Activated CD8-positive, alpha-beta T cell treated with anti-CD3 and anti-CD28 coated beads for 36 hours (primary cell): ENCODE measurements at regions not wholly inside any gene's neighbourhood (a gene's known extent, or its start where the extent isn't known, plus 50 kb on each side); places are given as distances from the start of the nearest gene placed in this dataset.

Source experiments
- ATAC-seq: fragments of 200-7000 bp; cut with Tn5 transposase; one replicate; pipeline ENCODE4 v1.10.0; 2021; ENCODE audit warnings: mild to moderate bottlenecking, moderate library complexity
- CTCF ChIA-PET: fragments of 350-600 bp; sonication (Branson Sonifier 250); formaldehyde crosslinking; loops from one replicate; lab custom pipeline; 2021; ENCODE audit warnings: antibody characterized with exemption; lab: Charles Lee
- POLR2A ChIA-PET: fragments of 350-600 bp; sonication (Branson Sonifier 250); formaldehyde crosslinking; loops from one replicate; lab custom pipeline; 2021; ENCODE audit warnings: antibody characterized with exemption; lab: Charles Lee
- DNase-seq: peaks from one replicate; pipeline ENCODE4 v3.0.0-alpha.2; 2020
- H3K27ac Mint-ChIP-seq: one replicate; pipeline ENCODE4 v1.8.0; 2021; ENCODE audit warnings: mild to moderate bottlenecking, mixed read lengths
- H3K27me3 Mint-ChIP-seq: one replicate; pipeline ENCODE4 v1.8.0; 2021; ENCODE audit warnings: mixed read lengths
- H3K36me3 Mint-ChIP-seq: one replicate; pipeline ENCODE4 v1.8.0; 2021; ENCODE audit warnings: low read depth, mixed read lengths
- H3K4me1 Mint-ChIP-seq: one replicate; pipeline ENCODE4 v1.8.0; 2021; ENCODE audit warnings: low read depth, mixed read lengths
- H3K4me3 Mint-ChIP-seq: one replicate; pipeline ENCODE4 v1.8.0; 2021; ENCODE audit warnings: mild to moderate bottlenecking, moderate library complexity, mixed read lengths
- H3K9me3 Mint-ChIP-seq: one replicate; pipeline ENCODE4 v1.8.0; 2021; ENCODE audit warnings: mixed read lengths
- CTCF ChIP-seq: fragments of 200-600 bp; IDR thresholded peaks from one replicate; pipeline ENCODE4 v1.8.0; 2022; ENCODE audit warnings: antibody characterized with exemption, mild to moderate bottlenecking
- intact Hi-C: fragments of 100-400 bp; cut with micrococcal nuclease; formaldehyde crosslinking; loops from one replicate; pipeline ENCODE4 v1.10.0; 2022

GRCh38 chr11:8748317-8748716 lies 65.7 kb downstream of the RPL27A start:
- Mint-ChIP-seq H3K27ac (no peak overlapping the region), H3K9me3 (no peaks in the 10 kb centered on the region), H3K36me3 (no peaks in the 10 kb centered on the region), H3K4me1 (peaks cover 5% of the 10 kb centered on the region), H3K27me3 (peaks cover 18% of the 10 kb centered on the region), H3K4me3 (no peak overlapping the region)
- CTCF ChIA-PET: no interaction called here
- POLR2A ChIA-PET: interaction anchor here (1.0 kb wide), 1 partner anchor 14 kb away, joined by 3 read pairs; no protein-coding TSS in a partner anchor
- TF ChIP-seq CTCF: no peak
- DNase-seq (no peak), ATAC-seq (no peak)
- intact Hi-C loops: no loop called here

GRCh38 chr11:8749202-8749601 lies 66.6 kb downstream of the RPL27A start:
- CTCF ChIA-PET: interaction anchor here (1.2 kb wide), 1 partner anchor 65 kb away, joined by 3 read pairs; no protein-coding TSS in a partner anchor

GRCh38 chr11:8754241-8754640 lies 71.6 kb downstream of the RPL27A start:
- CTCF ChIA-PET: interaction anchor here (0.7 kb wide), 1 partner anchor 12 kb away, joined by 3 read pairs; no protein-coding TSS in a partner anchor
- H3K27me3 Mint-ChIP-seq: peaks cover 6% of the 10 kb centered on the region
- intact Hi-C loops: no loop called here
- H3K9me3 Mint-ChIP-seq: no peaks in the 10 kb centered on the region
- H3K36me3 Mint-ChIP-seq: no peaks in the 10 kb centered on the region
- ATAC-seq: no peak
- H3K4me1 Mint-ChIP-seq: no peaks in the 10 kb centered on the region
- H3K27ac Mint-ChIP-seq: no peak overlapping the region
- POLR2A ChIA-PET: no interaction called here
- TF ChIP-seq CTCF: no peak
- DNase-seq: no peak
- no peak overlapping the region for H3K4me3 Mint-ChIP-seq

More at GRCh38 chr11:8749202-8749601, 66.6 kb downstream of the RPL27A start:
- Mint-ChIP-seq H3K4me3 (no peak overlapping the region), H3K4me1 (peaks cover 5% of the 10 kb centered on the region), H3K27ac (no peak overlapping the region), H3K27me3 (peaks cover 18% of the 10 kb centered on the region), H3K9me3 (no peaks in the 10 kb centered on the region), H3K36me3 (no peaks in the 10 kb centered on the region)
- no peak for DNase-seq
- intact Hi-C loops: no loop called here
- TF ChIP-seq CTCF: no peak
- ATAC-seq: no peak
- POLR2A ChIA-PET: interaction anchor here (0.9 kb wide), 1 partner anchor 12 kb away, joined by 3 read pairs; no protein-coding TSS in a partner anchor

- TF ChIP-seq CTCF: no peak
- DNase-seq (no peak), ATAC-seq (no peak)
- no peaks in the 10 kb centered on the region for H3K4me1 Mint-ChIP-seq
- ChIA-PET CTCF (no interaction called here), POLR2A (no interaction called here)
- H3K9me3 Mint-ChIP-seq: no peaks in the 10 kb centered on the region
- H3K36me3 Mint-ChIP-seq: no peaks in the 10 kb centered on the region
- no peak overlapping the region for H3K4me3 Mint-ChIP-seq
- no peak overlapping the region for H3K27ac Mint-ChIP-seq
- peaks cover 6% of the 10 kb centered on the region for H3K27me3 Mint-ChIP-seq
- intact Hi-C loops: no loop called here
Measured at GRCh38 chr11:8756201-8756600, 73.6 kb downstream of the RPL27A start.

- no peak for DNase-seq
- no peak overlapping the region for H3K4me3 Mint-ChIP-seq
- CTCF ChIA-PET: no interaction called here
- no peak overlapping the region for H3K27ac Mint-ChIP-seq
- no peak for ATAC-seq
- H3K27me3 Mint-ChIP-seq: no peaks in the 10 kb centered on the region
- TF ChIP-seq CTCF: no peak
- no peaks in the 10 kb centered on the region for H3K9me3 Mint-ChIP-seq
- intact Hi-C loops: no loop called here
- H3K4me1 Mint-ChIP-seq: no peaks in the 10 kb centered on the region
- H3K36me3 Mint-ChIP-seq: no peaks in the 10 kb centered on the region
- POLR2A ChIA-PET: no interaction called here
Measured at GRCh38 chr11:8757047-8757446, 74.5 kb downstream of the RPL27A start.
